Thoracic aorta (tissue), 2 donors: ENCODE measurements at regions not wholly inside any gene's neighbourhood (a gene's known extent, or its start where the extent isn't known, plus 50 kb on each side); places are given as distances from the start of the nearest gene placed in this dataset.

ENCODE experiments used
- ATAC-seq: fragments of 150-250 bp; one replicate; pipeline ENCODE4 v1.8.0; 2017; ENCODE audit warnings: low read depth; ENCODE audit not compliant: insufficient number of reproducible peaks, low FRiP score
- DNase-seq: peaks from one replicate; pipeline ENCODE4 v3.0.0-alpha.2; 2020; ENCODE audit warnings: low spot score
- H3K27ac ChIP-seq, 2 donors: fragments of 200-600 bp; sonication (generic); 1 replicate in 1 of 2; 2 replicates in 1 of 2; pipeline ENCODE4 v1.5.1; 2016; ENCODE audit warnings: mild to moderate bottlenecking in 2 of 2, moderate library complexity in 2 of 2
- H3K27me3 ChIP-seq: fragments of 200-600 bp; sonication (generic); replicated peaks from 2 replicates; pipeline ENCODE4 v1.6.0; 2016; ENCODE audit warnings: mild to moderate bottlenecking; ENCODE audit not compliant: insufficient read depth
- H3K36me3 ChIP-seq: fragments of 200-600 bp; sonication (generic); one replicate; pipeline ENCODE4 v1.5.1; 2016
- H3K4me1 ChIP-seq, 2 donors: fragments of 200-600 bp; sonication (generic); 1 replicate in 1 of 2; 2 replicates in 1 of 2; pipeline versions ENCODE4 v1.5.1 to v1.6.0; 2016; ENCODE audit warnings: low read depth in 2 of 2, mild to moderate bottlenecking in 1 of 2; ENCODE audit not compliant: control insufficient read depth in 1 of 2
- H3K4me3 ChIP-seq: fragments of 200-600 bp; sonication (generic); 2 replicates; pipeline ENCODE4 v1.5.1; 2016; ENCODE audit warnings: mild to moderate bottlenecking
- H3K9me3 ChIP-seq: fragments of 200-600 bp; sonication (generic); 2 replicates; pipeline ENCODE4 v1.5.1; 2016
- TF ChIP-seq, protein P1 (sequence below): fragments of 200-600 bp; sonication (generic); IDR thresholded peaks from one replicate; pipeline ENCODE4 v1.5.1; 2019; ENCODE audit warnings: antibody characterized with exemption

DNA sequence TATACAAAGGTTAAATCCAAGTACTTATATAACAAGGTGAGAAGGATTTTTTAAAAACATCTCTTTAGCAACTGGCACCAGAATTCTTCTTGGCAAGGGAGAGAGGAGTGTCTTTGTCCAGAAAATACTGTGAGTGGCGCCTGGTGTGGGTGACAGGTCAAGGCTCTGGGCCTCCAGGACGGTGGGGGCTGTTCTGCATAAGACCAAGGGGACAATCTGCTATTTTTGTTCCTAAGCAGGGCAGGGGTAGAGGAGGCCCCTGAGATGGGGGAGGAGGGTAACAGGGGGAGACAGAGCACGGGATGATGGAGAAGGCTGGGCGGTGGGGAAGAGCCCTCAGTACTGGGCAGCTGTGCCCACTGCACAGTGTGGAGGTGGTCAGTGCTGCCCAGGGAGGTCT is 51.6 kb upstream of the TAF1B start:
- Histone ChIP-seq H3K9me3 (no peaks in the 10 kb centered on the region), H3K4me3 (no peak overlapping the region), H3K36me3 (no peaks in the 10 kb centered on the region), H3K27me3 (no peaks in the 10 kb centered on the region), H3K27ac (no peak overlapping the region), H3K4me1 (no peaks in the 10 kb centered on the region)
- ATAC-seq: no peak
- DNase-seq: no peak
- TF ChIP-seq, protein P1, sequence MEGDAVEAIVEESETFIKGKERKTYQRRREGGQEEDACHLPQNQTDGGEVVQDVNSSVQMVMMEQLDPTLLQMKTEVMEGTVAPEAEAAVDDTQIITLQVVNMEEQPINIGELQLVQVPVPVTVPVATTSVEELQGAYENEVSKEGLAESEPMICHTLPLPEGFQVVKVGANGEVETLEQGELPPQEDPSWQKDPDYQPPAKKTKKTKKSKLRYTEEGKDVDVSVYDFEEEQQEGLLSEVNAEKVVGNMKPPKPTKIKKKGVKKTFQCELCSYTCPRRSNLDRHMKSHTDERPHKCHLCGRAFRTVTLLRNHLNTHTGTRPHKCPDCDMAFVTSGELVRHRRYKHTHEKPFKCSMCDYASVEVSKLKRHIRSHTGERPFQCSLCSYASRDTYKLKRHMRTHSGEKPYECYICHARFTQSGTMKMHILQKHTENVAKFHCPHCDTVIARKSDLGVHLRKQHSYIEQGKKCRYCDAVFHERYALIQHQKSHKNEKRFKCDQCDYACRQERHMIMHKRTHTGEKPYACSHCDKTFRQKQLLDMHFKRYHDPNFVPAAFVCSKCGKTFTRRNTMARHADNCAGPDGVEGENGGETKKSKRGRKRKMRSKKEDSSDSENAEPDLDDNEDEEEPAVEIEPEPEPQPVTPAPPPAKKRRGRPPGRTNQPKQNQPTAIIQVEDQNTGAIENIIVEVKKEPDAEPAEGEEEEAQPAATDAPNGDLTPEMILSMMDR: no peak

DNA sequence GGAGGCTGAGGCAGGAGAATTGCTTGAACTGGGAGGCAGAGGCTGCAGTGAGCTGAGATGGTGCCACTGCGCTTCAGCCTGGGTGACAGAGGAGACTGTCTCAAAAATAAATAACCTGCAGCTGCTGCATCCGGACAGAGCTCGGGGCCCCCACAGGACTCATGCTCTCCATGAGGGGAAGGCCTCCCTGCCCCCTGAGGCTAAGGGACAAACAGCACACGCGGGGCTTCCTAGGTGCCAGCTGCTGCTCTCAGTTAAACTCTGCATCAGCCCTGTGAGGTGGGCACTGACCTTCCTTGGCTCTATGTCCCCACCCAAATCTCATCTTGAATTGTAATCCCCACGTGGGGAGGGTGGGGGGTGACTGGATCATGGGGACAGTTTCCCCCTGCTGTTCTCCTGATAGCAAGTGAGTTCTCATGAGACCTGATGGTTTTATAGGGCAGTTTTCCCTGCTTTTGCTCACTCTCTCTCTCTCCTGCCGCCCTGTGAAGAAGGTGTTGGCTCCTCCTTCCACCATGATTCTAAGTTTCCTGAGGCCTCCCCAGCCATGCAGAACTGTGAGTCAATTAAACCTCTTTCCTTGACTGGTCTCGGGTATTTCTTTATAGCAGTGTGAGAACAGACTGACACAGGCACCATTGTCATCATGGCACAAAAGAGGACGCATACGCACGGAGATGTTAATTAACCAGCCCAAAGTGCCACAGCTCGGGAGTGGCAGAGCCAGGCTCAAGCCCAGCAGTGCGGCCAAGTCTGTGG is 49.9 kb upstream of the TAF1B start:
- H3K27ac ChIP-seq: no peak overlapping the region
- H3K36me3 ChIP-seq: no peaks in the 10 kb centered on the region
- no peaks in the 10 kb centered on the region for H3K4me1 ChIP-seq
- no peaks in the 10 kb centered on the region for H3K9me3 ChIP-seq
- TF ChIP-seq, protein P1: no peak
- ATAC-seq (no peak), DNase-seq (no peak)
- no peaks in the 10 kb centered on the region for H3K27me3 ChIP-seq
- no peak overlapping the region for H3K4me3 ChIP-seq
